Astrocyte (in vitro differentiated cells and primary cell): ENCODE measurements at regions not wholly inside any gene's neighbourhood (a gene's known extent, or its start where the extent isn't known, plus 50 kb on each side); places are given as distances from the start of the nearest gene placed in this dataset.

Experiments
- EZH2 ChIP-seq: IDR thresholded peaks from 2 replicates; pipeline ENCODE4 v1.6.1; 2012; ENCODE audit warnings: mild to moderate bottlenecking, low read length, inconsistent platforms; ENCODE audit not compliant: insufficient read depth
- TF ChIP-seq, protein P1 (sequence below): IDR thresholded peaks from 2 replicates; pipeline ENCODE4 v1.5.1; 2011; ENCODE audit warnings: low read depth, mild to moderate bottlenecking, inconsistent platforms, low read length, moderate library complexity; ENCODE audit not compliant: insufficient read depth

DNA sequence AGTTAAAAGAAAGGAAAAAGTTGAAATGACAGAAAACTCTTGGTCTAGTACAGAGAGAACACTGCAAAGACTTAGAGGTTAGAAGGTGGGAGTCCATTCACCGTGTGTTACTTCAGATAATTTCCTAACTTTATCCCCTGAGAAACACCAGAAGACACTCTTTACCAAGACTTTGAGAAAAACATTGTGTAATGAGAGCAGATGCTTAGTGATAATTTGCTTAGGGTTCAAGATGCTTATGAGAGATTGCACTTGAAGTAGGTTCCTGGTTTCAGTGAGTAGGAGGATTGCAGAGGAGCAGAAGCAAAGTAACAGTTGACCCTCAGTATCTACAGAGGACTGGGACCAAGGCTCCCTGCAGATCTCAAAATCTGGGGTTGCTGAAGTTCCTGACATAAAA lies 594.1 kb downstream of the NR2F2 start:
- TF ChIP-seq, protein P1, sequence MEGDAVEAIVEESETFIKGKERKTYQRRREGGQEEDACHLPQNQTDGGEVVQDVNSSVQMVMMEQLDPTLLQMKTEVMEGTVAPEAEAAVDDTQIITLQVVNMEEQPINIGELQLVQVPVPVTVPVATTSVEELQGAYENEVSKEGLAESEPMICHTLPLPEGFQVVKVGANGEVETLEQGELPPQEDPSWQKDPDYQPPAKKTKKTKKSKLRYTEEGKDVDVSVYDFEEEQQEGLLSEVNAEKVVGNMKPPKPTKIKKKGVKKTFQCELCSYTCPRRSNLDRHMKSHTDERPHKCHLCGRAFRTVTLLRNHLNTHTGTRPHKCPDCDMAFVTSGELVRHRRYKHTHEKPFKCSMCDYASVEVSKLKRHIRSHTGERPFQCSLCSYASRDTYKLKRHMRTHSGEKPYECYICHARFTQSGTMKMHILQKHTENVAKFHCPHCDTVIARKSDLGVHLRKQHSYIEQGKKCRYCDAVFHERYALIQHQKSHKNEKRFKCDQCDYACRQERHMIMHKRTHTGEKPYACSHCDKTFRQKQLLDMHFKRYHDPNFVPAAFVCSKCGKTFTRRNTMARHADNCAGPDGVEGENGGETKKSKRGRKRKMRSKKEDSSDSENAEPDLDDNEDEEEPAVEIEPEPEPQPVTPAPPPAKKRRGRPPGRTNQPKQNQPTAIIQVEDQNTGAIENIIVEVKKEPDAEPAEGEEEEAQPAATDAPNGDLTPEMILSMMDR, result no peak
- no peak for TF ChIP-seq EZH2
